H9 (cell line): ENCODE measurements at regions not wholly inside any gene's neighbourhood (a gene's known extent, or its start where the extent isn't known, plus 50 kb on each side); places are given as distances from the start of the nearest gene placed in this dataset.

Experiments
- DNase-seq: peaks from one replicate; pipeline ENCODE4 v3.0.0-alpha.2; 2017
- H2AFZ ChIP-seq: one replicate; pipeline ENCODE4 v1.6.1; 2013; ENCODE audit warnings: mild to moderate bottlenecking, low read length, control low read depth, moderate library complexity
- H2AK5ac ChIP-seq: 2 replicates; pipeline ENCODE4 v1.6.1; 2013; ENCODE audit warnings: low read length, control low read depth, mixed read lengths; ENCODE audit not compliant: insufficient read length
- H2BK120ac ChIP-seq: one replicate; pipeline ENCODE4 v1.6.1; 2013; ENCODE audit warnings: low read depth, mild to moderate bottlenecking, low read length, control low read depth, inconsistent platforms; ENCODE audit not compliant: poor library complexity, severe bottlenecking
- H2BK12ac ChIP-seq: 2 replicates; pipeline ENCODE4 v1.6.1; 2013; ENCODE audit warnings: low read length, control low read depth, mixed read lengths, low read depth; ENCODE audit not compliant: insufficient read length
- H2BK15ac ChIP-seq: 2 replicates; pipeline ENCODE4 v1.6.1; 2013; ENCODE audit warnings: low read depth, low read length, control low read depth
- H2BK20ac ChIP-seq: one replicate; pipeline ENCODE4 v1.6.1; 2013; ENCODE audit warnings: low read depth, mild to moderate bottlenecking, low read length, control low read depth, inconsistent platforms; ENCODE audit not compliant: poor library complexity, severe bottlenecking
- H2BK5ac ChIP-seq: 2 replicates; pipeline ENCODE4 v1.6.1; 2013; ENCODE audit warnings: low read length, control low read depth, mixed read lengths; ENCODE audit not compliant: insufficient read length
- H3K14ac ChIP-seq: 2 replicates; pipeline ENCODE4 v1.6.1; 2013; ENCODE audit warnings: low read length, control low read depth; ENCODE audit not compliant: insufficient read depth
- H3K18ac ChIP-seq: 2 replicates; pipeline ENCODE4 v1.6.1; 2013; ENCODE audit warnings: low read depth, mild to moderate bottlenecking, mixed read lengths, low read length, control low read depth; ENCODE audit not compliant: insufficient read length
- H3K23ac ChIP-seq: 2 replicates; pipeline ENCODE4 v1.6.1; 2013; ENCODE audit warnings: low read length, control low read depth, mixed read lengths, low read depth; ENCODE audit not compliant: insufficient read length
- H3K23me2 ChIP-seq: 2 replicates; pipeline ENCODE4 v1.6.1; 2013; ENCODE audit warnings: low read depth, mild to moderate bottlenecking, mixed read lengths, low read length, control low read depth; ENCODE audit not compliant: insufficient read length, poor library complexity, severe bottlenecking
- H3K27ac ChIP-seq: 2 replicates; pipeline ENCODE4 v1.5.1; 2013; ENCODE audit warnings: low read length, control low read depth, mixed read lengths, low read depth; ENCODE audit not compliant: insufficient read length
- H3K27me3 ChIP-seq: 2 replicates; pipeline ENCODE4 v1.6.1; 2013; ENCODE audit warnings: low read length, control low read depth, inconsistent platforms; ENCODE audit not compliant: insufficient read depth
- H3K4ac ChIP-seq: 2 replicates; pipeline ENCODE4 v1.6.1; 2013; ENCODE audit warnings: low read depth, mild to moderate bottlenecking, control low read depth, inconsistent platforms, low read length, moderate library complexity
- H3K4me1 ChIP-seq: 2 replicates; pipeline ENCODE4 v1.6.1; 2013; ENCODE audit warnings: low read length, control low read depth, inconsistent platforms; ENCODE audit not compliant: insufficient read depth
- H3K4me2 ChIP-seq: 2 replicates; pipeline ENCODE4 v1.6.1; 2013; ENCODE audit warnings: low read length, control low read depth, mixed read lengths; ENCODE audit not compliant: insufficient read length, insufficient read depth
- H3K56ac ChIP-seq: 2 replicates; pipeline ENCODE4 v1.6.1; 2013; ENCODE audit warnings: low read depth, mild to moderate bottlenecking, mixed read lengths, low read length, control low read depth; ENCODE audit not compliant: insufficient read length
- H3K79me1 ChIP-seq: 2 replicates; pipeline ENCODE4 v1.6.1; 2013; ENCODE audit warnings: low read depth, mild to moderate bottlenecking, moderate library complexity, low read length, control low read depth, inconsistent platforms; ENCODE audit not compliant: insufficient read depth, poor library complexity, severe bottlenecking
- H3K79me2 ChIP-seq: 2 replicates; pipeline ENCODE4 v1.6.1; 2013; ENCODE audit warnings: low read length, control low read depth, inconsistent platforms; ENCODE audit not compliant: insufficient read depth
- H3K9ac ChIP-seq: 2 replicates; pipeline ENCODE4 v1.6.1; 2013; ENCODE audit warnings: low read length, control low read depth, mixed read lengths; ENCODE audit not compliant: insufficient read length; ENCODE audit errors: extremely low read depth
- H3K9me3 ChIP-seq: one replicate; pipeline ENCODE4 v1.6.1; 2013; ENCODE audit warnings: low read depth, low read length, inconsistent platforms; ENCODE audit not compliant: control insufficient read depth
- H3T11ph ChIP-seq: one replicate; pipeline ENCODE4 v1.6.1; 2013; ENCODE audit warnings: mild to moderate bottlenecking, low read length, control low read depth, inconsistent platforms
- H4K20me1 ChIP-seq: one replicate; pipeline ENCODE4 v1.6.1; 2013; ENCODE audit not compliant: control insufficient read depth, insufficient read length, insufficient read depth
- H4K5ac ChIP-seq: 2 replicates; pipeline ENCODE4 v1.6.1; 2013; ENCODE audit warnings: low read depth, mild to moderate bottlenecking, mixed read lengths, low read length, control low read depth; ENCODE audit not compliant: insufficient read length
- H4K8ac ChIP-seq: replicated peaks from 2 replicates; pipeline ENCODE4 v1.6.1; 2013; ENCODE audit warnings: low read length, control low read depth, mixed read lengths, low read depth; ENCODE audit not compliant: insufficient read length
- H4K91ac ChIP-seq: 2 replicates; pipeline ENCODE4 v1.6.1; 2013; ENCODE audit warnings: low read depth, mild to moderate bottlenecking, moderate library complexity, mixed read lengths, low read length, control low read depth; ENCODE audit not compliant: insufficient read length
- H3K27ac Mint-ChIP-seq, 3 experiments: 2 replicates in 2 of 3; 3 replicates in 1 of 3; pipeline ENCODE4 v1.8.0; 2020 to 2021; ENCODE audit warnings: mixed read lengths in 3 of 3, mild to moderate bottlenecking in 1 of 3, moderate library complexity in 1 of 3
- H3K27me3 Mint-ChIP-seq: 2 replicates; pipeline ENCODE4 v1.8.0; 2021; ENCODE audit warnings: low read depth, mild to moderate bottlenecking, moderate library complexity, mixed read lengths
- H3K36me3 Mint-ChIP-seq, 3 experiments: 2 replicates in 2 of 3; 3 replicates in 1 of 3; pipeline ENCODE4 v1.8.0; 2020 to 2021; ENCODE audit warnings: low read depth in 3 of 3, mixed read lengths in 3 of 3; ENCODE audit not compliant: insufficient read depth in 1 of 3
- H3K4me1 Mint-ChIP-seq, 2 experiments: 2 replicates each; pipeline ENCODE4 v1.8.0; 2020; ENCODE audit warnings: mixed read lengths in 2 of 2
- H3K4me3 Mint-ChIP-seq, 2 experiments: 2 replicates in 1 of 2; 3 replicates in 1 of 2; pipeline ENCODE4 v1.8.0; 2020 to 2021; ENCODE audit warnings: mild to moderate bottlenecking in 2 of 2, mixed read lengths in 2 of 2, moderate library complexity in 1 of 2
- H3K9me3 Mint-ChIP-seq, 2 experiments: 2 replicates in 1 of 2; 3 replicates in 1 of 2; pipeline ENCODE4 v1.8.0; 2020; ENCODE audit warnings: mild to moderate bottlenecking in 2 of 2, mixed read lengths in 2 of 2, moderate library complexity in 1 of 2
- CTCF ChIP-seq: fragments of 200-600 bp; sonication (generic); conservative IDR thresholded peaks from 3 replicates; pipeline ENCODE4 v1.8.0; 2021; ENCODE audit warnings: antibody characterized with exemption, mild to moderate bottlenecking
- WGBS: extraction: QIAGEN DNeasy Blood & Tissue Kit; methylation state at CpG from one replicate; pipeline ENCODE4 v1.1.7; 2013; ENCODE audit warnings: missing lambda C conversion rate, low lambda C conversion rate, mixed read lengths; ENCODE audit not compliant: insufficient read length; ENCODE audit errors: extremely low coverage; 5-methylcytosine and 5-hydroxymethylcytosine counted together

GRCh38 chr7:50227726-50228125 is 76.8 kb upstream of the IKZF1 start:
- Histone ChIP-seq H3K4me2 (no peak overlapping the region), H3K56ac (no peak overlapping the region), H3K9me3 (no peaks in the 10 kb centered on the region), H2BK15ac (no peak overlapping the region), H3K27ac (no peak overlapping the region), H3K27me3 (no peaks in the 10 kb centered on the region), H3K9ac (no peak overlapping the region), H2BK12ac (no peak overlapping the region), H3K79me2 (no peaks in the 10 kb centered on the region), H3K14ac (no peak overlapping the region), H2BK20ac (no peak overlapping the region), H3K23me2 (no peaks in the 10 kb centered on the region), H3K23ac (no peak overlapping the region), H4K5ac (no peak overlapping the region), H3K4ac (no peak overlapping the region), H4K8ac (no peak overlapping the region), H3K79me1 (no peaks in the 10 kb centered on the region), H3T11ph (no peak overlapping the region), H2BK5ac (no peak overlapping the region), H2AFZ (no peak overlapping the region), H3K4me1 (no peaks in the 10 kb centered on the region), H2BK120ac (no peak overlapping the region), H4K91ac (no peak overlapping the region), H2AK5ac (no peak overlapping the region), H3K18ac (no peak overlapping the region), H4K20me1 (no peaks in the 10 kb centered on the region)
- Mint-ChIP-seq H3K4me1 (peaks cover 0 to 6% of the 10 kb centered on the region in 2 experiments; a peak in 2 of 4 replicates), H3K36me3 (peaks cover 5 to 17% (median 10%) of the 10 kb centered on the region in 3 experiments; a peak in 6 of 7 replicates), H3K27ac (no peak overlapping the region), H3K4me3 (no peak overlapping the region), H3K27me3 (no peaks in the 10 kb centered on the region), H3K9me3 (peaks cover 33 to 35% of the 10 kb centered on the region in 2 experiments)
- no peak for TF ChIP-seq CTCF
- no CpG with 5 or more reads among the region's 6 CpGs for WGBS
- DNase-seq, result no peak
